Loucy (cell line): ENCODE measurements at regions not wholly inside any gene's neighbourhood (a gene's known extent, or its start where the extent isn't known, plus 50 kb on each side); places are given as distances from the start of the nearest gene placed in this dataset.

Experiments
- EZH2phosphoT487 ChIP-seq: fragments of 200-600 bp; IDR thresholded peaks from 2 replicates; pipeline ENCODE4 v1.6.1; 2018; ENCODE audit warnings: antibody characterized with exemption, mild to moderate bottlenecking, moderate library complexity, borderline replicate concordance
- TF ChIP-seq, protein P1 (sequence below): fragments of 200-600 bp; sonication (generic); conservative IDR thresholded peaks from 2 replicates; pipeline ENCODE4 v1.5.1; 2014; ENCODE audit warnings: mild to moderate bottlenecking, antibody characterized with exemption, low read length

DNA sequence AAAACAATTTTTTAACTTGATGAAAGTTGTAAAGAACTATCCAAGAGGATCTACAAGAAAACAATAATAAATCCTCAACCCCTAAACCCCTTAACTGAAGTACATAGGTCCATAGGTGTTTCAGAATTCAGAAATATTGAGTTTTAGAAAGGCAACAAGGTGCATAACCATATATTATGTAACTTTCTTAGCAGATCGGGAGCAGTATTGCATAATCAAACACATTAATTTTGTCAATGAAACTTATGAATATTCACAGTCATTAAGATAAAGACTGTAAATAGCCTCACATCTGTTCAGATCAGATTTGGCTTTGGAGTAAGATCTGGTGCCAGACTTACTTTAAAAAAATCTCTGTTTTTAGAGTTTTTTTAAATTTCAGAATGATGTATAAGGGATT, 647.1 kb upstream of the FLRT2 start:
- TF ChIP-seq, protein P1, sequence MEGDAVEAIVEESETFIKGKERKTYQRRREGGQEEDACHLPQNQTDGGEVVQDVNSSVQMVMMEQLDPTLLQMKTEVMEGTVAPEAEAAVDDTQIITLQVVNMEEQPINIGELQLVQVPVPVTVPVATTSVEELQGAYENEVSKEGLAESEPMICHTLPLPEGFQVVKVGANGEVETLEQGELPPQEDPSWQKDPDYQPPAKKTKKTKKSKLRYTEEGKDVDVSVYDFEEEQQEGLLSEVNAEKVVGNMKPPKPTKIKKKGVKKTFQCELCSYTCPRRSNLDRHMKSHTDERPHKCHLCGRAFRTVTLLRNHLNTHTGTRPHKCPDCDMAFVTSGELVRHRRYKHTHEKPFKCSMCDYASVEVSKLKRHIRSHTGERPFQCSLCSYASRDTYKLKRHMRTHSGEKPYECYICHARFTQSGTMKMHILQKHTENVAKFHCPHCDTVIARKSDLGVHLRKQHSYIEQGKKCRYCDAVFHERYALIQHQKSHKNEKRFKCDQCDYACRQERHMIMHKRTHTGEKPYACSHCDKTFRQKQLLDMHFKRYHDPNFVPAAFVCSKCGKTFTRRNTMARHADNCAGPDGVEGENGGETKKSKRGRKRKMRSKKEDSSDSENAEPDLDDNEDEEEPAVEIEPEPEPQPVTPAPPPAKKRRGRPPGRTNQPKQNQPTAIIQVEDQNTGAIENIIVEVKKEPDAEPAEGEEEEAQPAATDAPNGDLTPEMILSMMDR, result no peak
- no peak for TF ChIP-seq EZH2phosphoT487
